ENCODE measurements at regions not wholly inside any gene's neighbourhood (a gene's known extent, or its start where the extent isn't known, plus 50 kb on each side); places are given as distances from the start of the nearest gene placed in this dataset.

- DNase-seq = no peak
- no peaks in the 10 kb centered on the region for H3K9me3 ChIP-seq (ENCODE audit: control insufficient read depth, low read depth, low read length)
- H3K4me2 ChIP-seq (ENCODE audit: insufficient read depth, insufficient read length, low read length) = no peak overlapping the region
- H2AFZ ChIP-seq (ENCODE audit: low read length) = no peak overlapping the region
- no peaks in the 10 kb centered on the region for H3K79me2 ChIP-seq (ENCODE audit: insufficient read depth, low read length)
- no peaks in the 10 kb centered on the region for H3K79me1 ChIP-seq (ENCODE audit: insufficient read depth, low read depth, low read length, poor library complexity, severe bottlenecking)
- H3K18ac ChIP-seq (ENCODE audit: insufficient read length, low read depth, low read length) = no peak overlapping the region
- Mint-ChIP-seq H3K4me1 (peaks cover 7 to 8% of the 10 kb centered on the region in 2 experiments), H3K36me3 (ENCODE audit: insufficient read depth in 1 of 3, low read depth in 3 of 3) (no peaks in the 10 kb centered on the region; a peak in 2 of 7 replicates), H3K27ac (no peak overlapping the region), H3K4me3 (no peak overlapping the region), H3K27me3 (ENCODE audit: low read depth) (no peaks in the 10 kb centered on the region), H3K9me3 (peaks cover 0 to 7% of the 10 kb centered on the region in 2 experiments; a peak in 3 of 5 replicates)
- no peak overlapping the region for H3K27ac ChIP-seq (ENCODE audit: insufficient read length, low read depth, low read length)
- H3K4me1 ChIP-seq (ENCODE audit: insufficient read depth, low read length) = no peaks in the 10 kb centered on the region
- no CpG with 5 or more reads among the region's 2 CpGs for WGBS (ENCODE audit: extremely low coverage, insufficient read length, low lambda C conversion rate)
- no peaks in the 10 kb centered on the region for H3K23me2 ChIP-seq (ENCODE audit: insufficient read length, low read depth, low read length, poor library complexity, severe bottlenecking)
- no peak overlapping the region for H2BK15ac ChIP-seq (ENCODE audit: low read depth, low read length)
- no peak for TF ChIP-seq CTCF (conservative IDR thresholded peaks at IDR 0.05)
- no peak overlapping the region for H4K8ac ChIP-seq (replicated peaks; ENCODE audit: insufficient read length, low read depth, low read length)
- H2BK20ac ChIP-seq (ENCODE audit: low read depth, low read length, poor library complexity, severe bottlenecking) = no peak overlapping the region
- no peak overlapping the region for H2BK120ac ChIP-seq (ENCODE audit: low read depth, low read length, poor library complexity, severe bottlenecking)
- no peak overlapping the region for H4K5ac ChIP-seq (ENCODE audit: insufficient read length, low read depth, low read length)
- no peak overlapping the region for H3K14ac ChIP-seq (ENCODE audit: insufficient read depth, low read length)
- H3K56ac ChIP-seq (ENCODE audit: insufficient read length, low read depth, low read length) = no peak overlapping the region
- no peak overlapping the region for H3K9ac ChIP-seq (ENCODE audit: extremely low read depth, insufficient read length, low read length)
- no peak overlapping the region for H2AK5ac ChIP-seq (ENCODE audit: insufficient read length, low read length)
- H3T11ph ChIP-seq (ENCODE audit: low read length) = no peak overlapping the region
- no peak overlapping the region for H3K23ac ChIP-seq (ENCODE audit: insufficient read length, low read depth, low read length)
- no peaks in the 10 kb centered on the region for H4K20me1 ChIP-seq (ENCODE audit: control insufficient read depth, insufficient read depth, insufficient read length)
- H2BK12ac ChIP-seq (ENCODE audit: insufficient read length, low read depth, low read length) = no peak overlapping the region
- no peaks in the 10 kb centered on the region for H3K27me3 ChIP-seq (ENCODE audit: insufficient read depth, low read length)
- no peak overlapping the region for H4K91ac ChIP-seq (ENCODE audit: insufficient read length, low read depth, low read length)
- no peak overlapping the region for H3K4ac ChIP-seq (ENCODE audit: low read depth, low read length)
- no peak overlapping the region for H2BK5ac ChIP-seq (ENCODE audit: insufficient read length, low read length)
These were observed 468.5 kb downstream of the ETNK1 start for GRCh38 chr12:23093488-23093887.
